ENCODE measurements at regions not wholly inside any gene's neighbourhood (a gene's known extent, or its start where the extent isn't known, plus 50 kb on each side); places are given as distances from the start of the nearest gene placed in this dataset.
"Not testable (repeated sequence)": the region's sequence is repeated elsewhere in the genome, so short reads cannot be mapped to it uniquely, and the experiment has no call there.

- H3K9me3 ChIP-seq (replicated peaks) = peaks cover 8% of the 10 kb centered on the region; the same call in 1 of the 2 replicates
- no peaks in the 10 kb centered on the region for H3K36me3 ChIP-seq
- H3K27ac ChIP-seq = no peak overlapping the region
- H3K4me3 ChIP-seq = no peak overlapping the region
- DNase-seq (ENCODE audit: low read depth in 1 of 2, low spot score in 2 of 2) = no peak
- no peaks in the 10 kb centered on the region for H3K4me1 ChIP-seq (replicated peaks)
- H3K27me3 ChIP-seq (replicated peaks) = no peaks in the 10 kb centered on the region
Observed at GRCh38 chr10:33602278-33602677, 267.8 kb upstream of the NRP1 start.

GRCh38 chr10:33600381-33600780, 265.9 kb upstream of the NRP1 start:
- H3K4me3 ChIP-seq = no peak overlapping the region
- peak in 1 of 2 experiments; percentile 15 for DNase-seq (ENCODE audit: low read depth in 1 of 2, low spot score in 2 of 2)
- H3K36me3 ChIP-seq = no peaks in the 10 kb centered on the region
- H3K4me1 ChIP-seq (replicated peaks) = no peaks in the 10 kb centered on the region
- no peaks in the 10 kb centered on the region for H3K27me3 ChIP-seq (replicated peaks)
- peaks cover 8% of the 10 kb centered on the region; the same call in 1 of the 2 replicates for H3K9me3 ChIP-seq (replicated peaks)
- H3K27ac ChIP-seq = no peak overlapping the region

- H3K36me3 ChIP-seq = no peaks in the 10 kb centered on the region
- H3K9me3 ChIP-seq (replicated peaks) = peaks cover 8% of the 10 kb centered on the region; the same call in 1 of the 2 replicates
- no peak overlapping the region for H3K27ac ChIP-seq
- no peak overlapping the region for H3K4me3 ChIP-seq
- no peaks in the 10 kb centered on the region for H3K27me3 ChIP-seq (replicated peaks)
- no peak for DNase-seq (ENCODE audit: low read depth in 1 of 2, low spot score in 2 of 2)
- H3K4me1 ChIP-seq (replicated peaks) = no peaks in the 10 kb centered on the region
Observed at GRCh38 chr10:33596422-33596821, 262.0 kb upstream of the NRP1 start.

- Histone ChIP-seq H3K4me1 (replicated peaks) (no peaks in the 10 kb centered on the region), H3K9me3 (replicated peaks) (peaks cover 5% of the 10 kb centered on the region; the same call in 1 of the 2 replicates), H3K36me3 (no peaks in the 10 kb centered on the region), H3K4me3 (no peak overlapping the region), H3K27me3 (replicated peaks) (no peaks in the 10 kb centered on the region), H3K27ac (no peak overlapping the region)
- DNase-seq (ENCODE audit: low read depth in 1 of 2, low spot score in 2 of 2) = no peak
Observed at GRCh38 chr10:33594475-33594874, 260.0 kb upstream of the NRP1 start.

- no peaks in the 10 kb centered on the region for H3K36me3 ChIP-seq
Observed at GRCh38 chr10:33588974-33589600, 254.6 kb upstream of the NRP1 start.

GRCh38 chr10:33584596-33584995, 250.1 kb upstream of the NRP1 start:
- not testable (repeated sequence) for H3K36me3 ChIP-seq; H3K4me1 ChIP-seq (replicated peaks); H3K4me3 ChIP-seq; H3K27me3 ChIP-seq (replicated peaks); H3K27ac ChIP-seq; H3K9me3 ChIP-seq (replicated peaks)
- DNase-seq (ENCODE audit: low read depth in 1 of 2, low spot score in 2 of 2) = peak in 1 of 2 experiments; percentile 9

More at GRCh38 chr10:33588974-33589600, 254.6 kb upstream of the NRP1 start:
- Histone ChIP-seq H3K4me3 (no peak overlapping the region), H3K4me1 (replicated peaks) (no peaks in the 10 kb centered on the region; the same call in 1 of the 2 replicates), H3K9me3 (replicated peaks) (no peaks in the 10 kb centered on the region), H3K27ac (no peak overlapping the region), H3K27me3 (replicated peaks) (no peaks in the 10 kb centered on the region)
- DNase-seq (ENCODE audit: low read depth in 1 of 2, low spot score in 2 of 2) = no peak

GRCh38 chr10:33579996-33580395, 245.5 kb upstream of the NRP1 start:
- DNase-seq (ENCODE audit: low read depth in 1 of 2, low spot score in 2 of 2) = no peak

GRCh38 chr10:33573606-33574005, 239.1 kb upstream of the NRP1 start:
- H3K36me3 ChIP-seq = no peaks in the 10 kb centered on the region

More at GRCh38 chr10:33579996-33580395, 245.5 kb upstream of the NRP1 start:
- H3K27ac ChIP-seq = no peak overlapping the region
- H3K9me3 ChIP-seq (replicated peaks) = no peaks in the 10 kb centered on the region
- H3K4me1 ChIP-seq (replicated peaks) = no peaks in the 10 kb centered on the region; the same call in 1 of the 2 replicates
- no peaks in the 10 kb centered on the region for H3K36me3 ChIP-seq
- H3K27me3 ChIP-seq (replicated peaks) = no peaks in the 10 kb centered on the region
- H3K4me3 ChIP-seq = no peak overlapping the region

GRCh38 chr10:33571616-33572015, 237.1 kb upstream of the NRP1 start:
- H3K27me3 ChIP-seq (replicated peaks) = no peaks in the 10 kb centered on the region
- H3K27ac ChIP-seq = no peak overlapping the region
- DNase-seq (ENCODE audit: low read depth in 1 of 2, low spot score in 2 of 2) = no peak
- no peak overlapping the region for H3K4me3 ChIP-seq
- H3K36me3 ChIP-seq = no peaks in the 10 kb centered on the region
- H3K4me1 ChIP-seq (replicated peaks) = no peaks in the 10 kb centered on the region
- H3K9me3 ChIP-seq (replicated peaks) = no peaks in the 10 kb centered on the region

More at GRCh38 chr10:33573606-33574005, 239.1 kb upstream of the NRP1 start:
- DNase-seq (ENCODE audit: low read depth in 1 of 2, low spot score in 2 of 2) = no peak
- H3K4me3 ChIP-seq = no peak overlapping the region
- H3K4me1 ChIP-seq (replicated peaks) = no peaks in the 10 kb centered on the region
- H3K9me3 ChIP-seq (replicated peaks) = no peaks in the 10 kb centered on the region
- H3K27ac ChIP-seq = no peak overlapping the region
- no peaks in the 10 kb centered on the region for H3K27me3 ChIP-seq (replicated peaks)

- Histone ChIP-seq H3K27me3 (replicated peaks) (no peaks in the 10 kb centered on the region), H3K9me3 (replicated peaks) (no peaks in the 10 kb centered on the region), H3K36me3 (no peaks in the 10 kb centered on the region), H3K27ac (no peak overlapping the region), H3K4me1 (replicated peaks) (peaks cover 7% of the 10 kb centered on the region), H3K4me3 (no peak overlapping the region)
- no peak for DNase-seq (ENCODE audit: low read depth in 1 of 2, low spot score in 2 of 2)
Observed at GRCh38 chr10:33570495-33570894, 236.0 kb upstream of the NRP1 start.

GRCh38 chr10:33569702-33570101, 235.2 kb upstream of the NRP1 start:
- Histone ChIP-seq H3K4me1 (replicated peaks) (peaks cover 8% of the 10 kb centered on the region), H3K9me3 (replicated peaks) (no peaks in the 10 kb centered on the region), H3K4me3 (no peak overlapping the region), H3K27me3 (replicated peaks) (no peaks in the 10 kb centered on the region), H3K27ac (no peak overlapping the region), H3K36me3 (no peaks in the 10 kb centered on the region)
- no peak for DNase-seq (ENCODE audit: low read depth in 1 of 2, low spot score in 2 of 2)

- Histone ChIP-seq H3K36me3 (no peaks in the 10 kb centered on the region), H3K27ac (peak overlapping the region; percentile 41), H3K4me1 (replicated peaks) (peaks cover 8% of the 10 kb centered on the region), H3K4me3 (no peak overlapping the region), H3K27me3 (replicated peaks) (no peaks in the 10 kb centered on the region), H3K9me3 (replicated peaks) (no peaks in the 10 kb centered on the region)
- peak; percentile 67 to 76 for DNase-seq (ENCODE audit: low read depth in 1 of 2, low spot score in 2 of 2)
Observed at GRCh38 chr10:33566426-33566825, 232.0 kb upstream of the NRP1 start.

GRCh38 chr10:33566001-33566400, 231.5 kb upstream of the NRP1 start:
- Histone ChIP-seq H3K9me3 (replicated peaks) (no peaks in the 10 kb centered on the region), H3K4me1 (replicated peaks) (peaks cover 8% of the 10 kb centered on the region), H3K27ac (peak overlapping the region; percentile 41), H3K27me3 (replicated peaks) (no peaks in the 10 kb centered on the region), H3K4me3 (no peak overlapping the region), H3K36me3 (no peaks in the 10 kb centered on the region)
- DNase-seq (ENCODE audit: low read depth in 1 of 2, low spot score in 2 of 2) = peak in 1 of 2 experiments; percentile 6

GRCh38 chr10:33565231-33565630, 230.8 kb upstream of the NRP1 start:
- Histone ChIP-seq H3K27ac (no peak overlapping the region), H3K27me3 (replicated peaks) (no peaks in the 10 kb centered on the region), H3K9me3 (replicated peaks) (no peaks in the 10 kb centered on the region), H3K36me3 (no peaks in the 10 kb centered on the region), H3K4me3 (no peak overlapping the region), H3K4me1 (replicated peaks) (peaks cover 8% of the 10 kb centered on the region)
- no peak for DNase-seq (ENCODE audit: low read depth in 1 of 2, low spot score in 2 of 2)

GRCh38 chr10:33559105-33559504, 224.6 kb upstream of the NRP1 start:
- DNase-seq (ENCODE audit: low read depth in 1 of 2, low spot score in 2 of 2) = no peak
- H3K27ac ChIP-seq = no peak overlapping the region
- no peaks in the 10 kb centered on the region for H3K27me3 ChIP-seq (replicated peaks)
- no peak overlapping the region for H3K4me3 ChIP-seq
- H3K36me3 ChIP-seq = no peaks in the 10 kb centered on the region
- H3K4me1 ChIP-seq (replicated peaks) = no peaks in the 10 kb centered on the region
- H3K9me3 ChIP-seq (replicated peaks) = no peaks in the 10 kb centered on the region

Measured in SJSA1 (cell line).